ENCODE measurements at regions not wholly inside any gene's neighbourhood (a gene's known extent, or its start where the extent isn't known, plus 50 kb on each side); places are given as distances from the start of the nearest gene placed in this dataset.

- H3K79me2 ChIP-seq (ENCODE audit: insufficient read depth) = no peaks in the 10 kb centered on the region
- WGBS, 2 experiments (ENCODE audit: low coverage in 1 of 2, low lambda C conversion rate in 2 of 2, missing lambda C conversion rate in 2 of 2) = 84 to 85% methylated on average over 2 of the region's 2 CpGs
- DNase-seq = no peak
- H3K36me3 ChIP-seq (ENCODE audit: low read depth) = no peaks in the 10 kb centered on the region
- no peak for TF ChIP-seq EZH2phosphoT487 (IDR thresholded peaks at IDR 0.05; ENCODE audit: insufficient read depth, low read depth)
- TF ChIP-seq EZH2 (IDR thresholded peaks at IDR 0.05; ENCODE audit: insufficient read depth, poor library complexity, severe bottlenecking) = no peak
- H3K4me2 ChIP-seq (ENCODE audit: unreplicated experiment) = no peak overlapping the region
- H3K4me3 ChIP-seq = no peak overlapping the region
- no peaks in the 10 kb centered on the region; the same call in 1 of the 2 replicates for H3K9me2 ChIP-seq (ENCODE audit: insufficient read depth)
- in situ Hi-C loops (cut with MboI) = no loop called here
- H3F3A ChIP-seq (ENCODE audit: insufficient read depth) = no peaks in the 10 kb centered on the region
- no peaks in the 10 kb centered on the region for H3K4me1 ChIP-seq (ENCODE audit: insufficient read depth)
- no peaks in the 10 kb centered on the region for H3K27me3 ChIP-seq (replicated peaks; ENCODE audit: insufficient read depth)
- no peak overlapping the region for H3K9ac ChIP-seq
- no peaks in the 10 kb centered on the region for H4K20me1 ChIP-seq (ENCODE audit: insufficient read depth)
- H3K9me3 ChIP-seq (ENCODE audit: low read depth) = no peaks in the 10 kb centered on the region
- H2AFZ ChIP-seq = no peak overlapping the region
- H3K27ac ChIP-seq = no peak overlapping the region
Observed at GRCh38 chr17:69916761-69917160, 158.3 kb upstream of the KCNJ16 start.

- no peak overlapping the region for H3K4me2 ChIP-seq (ENCODE audit: unreplicated experiment)
- no peak overlapping the region for H3K27ac ChIP-seq
- H3K36me3 ChIP-seq (ENCODE audit: low read depth) = no peaks in the 10 kb centered on the region
- 77 to 80% methylated on average over 4 of the region's 4 CpGs for WGBS, 2 experiments (ENCODE audit: low coverage in 1 of 2, low lambda C conversion rate in 2 of 2, missing lambda C conversion rate in 2 of 2)
- H3K4me1 ChIP-seq (ENCODE audit: insufficient read depth) = no peaks in the 10 kb centered on the region
- no peaks in the 10 kb centered on the region for H3F3A ChIP-seq (ENCODE audit: insufficient read depth)
- H3K9me2 ChIP-seq (ENCODE audit: insufficient read depth) = no peaks in the 10 kb centered on the region; the same call in 1 of the 2 replicates
- no peaks in the 10 kb centered on the region for H3K79me2 ChIP-seq (ENCODE audit: insufficient read depth)
- no peaks in the 10 kb centered on the region for H3K9me3 ChIP-seq (ENCODE audit: low read depth)
- no peaks in the 10 kb centered on the region for H4K20me1 ChIP-seq (ENCODE audit: insufficient read depth)
- no peak overlapping the region for H3K9ac ChIP-seq
- TF ChIP-seq EZH2phosphoT487 (IDR thresholded peaks at IDR 0.05; ENCODE audit: insufficient read depth, low read depth) (no peak), EZH2 (IDR thresholded peaks at IDR 0.05; ENCODE audit: insufficient read depth, poor library complexity, severe bottlenecking) (no peak)
- no peaks in the 10 kb centered on the region for H3K27me3 ChIP-seq (replicated peaks; ENCODE audit: insufficient read depth)
- H2AFZ ChIP-seq = no peak overlapping the region
- no peak overlapping the region for H3K4me3 ChIP-seq
- in situ Hi-C loops (cut with MboI) = no loop called here
- no peak for DNase-seq
Observed at GRCh38 chr17:69918164-69918563, 156.9 kb upstream of the KCNJ16 start.

- Histone ChIP-seq H3K9me3 (ENCODE audit: low read depth) (no peaks in the 10 kb centered on the region), H2AFZ (no peak overlapping the region), H3K27me3 (replicated peaks; ENCODE audit: insufficient read depth) (no peaks in the 10 kb centered on the region), H3K9me2 (ENCODE audit: insufficient read depth) (no peaks in the 10 kb centered on the region; the same call in 1 of the 2 replicates), H3K4me3 (no peak overlapping the region), H3K36me3 (ENCODE audit: low read depth) (no peaks in the 10 kb centered on the region), H3K9ac (no peak overlapping the region), H3K4me2 (ENCODE audit: unreplicated experiment) (no peak overlapping the region), H3K27ac (no peak overlapping the region), H3F3A (ENCODE audit: insufficient read depth) (no peaks in the 10 kb centered on the region), H3K79me2 (ENCODE audit: insufficient read depth) (no peaks in the 10 kb centered on the region), H4K20me1 (ENCODE audit: insufficient read depth) (no peaks in the 10 kb centered on the region), H3K4me1 (ENCODE audit: insufficient read depth) (no peaks in the 10 kb centered on the region)
- TF ChIP-seq EZH2 (IDR thresholded peaks at IDR 0.05; ENCODE audit: insufficient read depth, poor library complexity, severe bottlenecking) (no peak), EZH2phosphoT487 (IDR thresholded peaks at IDR 0.05; ENCODE audit: insufficient read depth, low read depth) (no peak)
- no peak for DNase-seq
- 80 to 81% methylated on average over 2 of the region's 2 CpGs for WGBS, 2 experiments (ENCODE audit: low coverage in 1 of 2, low lambda C conversion rate in 2 of 2, missing lambda C conversion rate in 2 of 2)
- in situ Hi-C loops (cut with MboI) = no loop called here
Observed at GRCh38 chr17:69919789-69920188, 155.2 kb upstream of the KCNJ16 start.

GRCh38 chr17:69921046-69921445 is 154.0 kb upstream of the KCNJ16 start:
- Histone ChIP-seq H2AFZ (no peak overlapping the region), H3K9me3 (ENCODE audit: low read depth) (no peaks in the 10 kb centered on the region), H3K4me3 (no peak overlapping the region), H3K4me1 (ENCODE audit: insufficient read depth) (no peaks in the 10 kb centered on the region), H4K20me1 (ENCODE audit: insufficient read depth) (no peaks in the 10 kb centered on the region), H3K27me3 (replicated peaks; ENCODE audit: insufficient read depth) (no peaks in the 10 kb centered on the region), H3K9me2 (ENCODE audit: insufficient read depth) (no peaks in the 10 kb centered on the region; the same call in 1 of the 2 replicates), H3K9ac (no peak overlapping the region), H3K27ac (no peak overlapping the region), H3K36me3 (ENCODE audit: low read depth) (no peaks in the 10 kb centered on the region), H3K4me2 (ENCODE audit: unreplicated experiment) (no peak overlapping the region), H3F3A (ENCODE audit: insufficient read depth) (no peaks in the 10 kb centered on the region), H3K79me2 (ENCODE audit: insufficient read depth) (no peaks in the 10 kb centered on the region)
- TF ChIP-seq EZH2phosphoT487 (IDR thresholded peaks at IDR 0.05; ENCODE audit: insufficient read depth, low read depth) (no peak), EZH2 (IDR thresholded peaks at IDR 0.05; ENCODE audit: insufficient read depth, poor library complexity, severe bottlenecking) (no peak)
- in situ Hi-C loops (cut with MboI) = no loop called here
- DNase-seq = no peak
- 92 to 100% methylated on average over 1 of the region's 1 CpG for WGBS, 2 experiments (ENCODE audit: low coverage in 1 of 2, low lambda C conversion rate in 2 of 2, missing lambda C conversion rate in 2 of 2)

GRCh38 chr17:69928611-69929010 is 146.4 kb upstream of the KCNJ16 start:
- Histone ChIP-seq H3K9me3 (ENCODE audit: low read depth) (no peaks in the 10 kb centered on the region), H3K27me3 (replicated peaks; ENCODE audit: insufficient read depth) (no peaks in the 10 kb centered on the region)

More at GRCh38 chr17:69928611-69929010, 146.4 kb upstream of the KCNJ16 start:
- Histone ChIP-seq H4K20me1 (ENCODE audit: insufficient read depth) (no peaks in the 10 kb centered on the region), H2AFZ (no peak overlapping the region), H3K4me3 (no peak overlapping the region), H3K4me2 (ENCODE audit: unreplicated experiment) (no peak overlapping the region), H3K36me3 (ENCODE audit: low read depth) (no peaks in the 10 kb centered on the region), H3F3A (ENCODE audit: insufficient read depth) (peaks cover 6% of the 10 kb centered on the region; the same call in 1 of the 2 replicates), H3K27ac (no peak overlapping the region), H3K9ac (no peak overlapping the region), H3K9me2 (ENCODE audit: insufficient read depth) (no peaks in the 10 kb centered on the region), H3K4me1 (ENCODE audit: insufficient read depth) (no peaks in the 10 kb centered on the region; the same call in 1 of the 2 replicates), H3K79me2 (ENCODE audit: insufficient read depth) (no peaks in the 10 kb centered on the region)
- WGBS, 2 experiments (ENCODE audit: low coverage in 1 of 2, low lambda C conversion rate in 2 of 2, missing lambda C conversion rate in 2 of 2) = 75 to 77% methylated on average over 4 of the region's 4 CpGs
- TF ChIP-seq EZH2phosphoT487 (IDR thresholded peaks at IDR 0.05; ENCODE audit: insufficient read depth, low read depth) (no peak), EZH2 (IDR thresholded peaks at IDR 0.05; ENCODE audit: insufficient read depth, poor library complexity, severe bottlenecking) (no peak)
- no peak for DNase-seq
- in situ Hi-C loops (cut with MboI) = no loop called here

Measured in GM23248 (cell line).